ENCODE measurements at regions not wholly inside any gene's neighbourhood (a gene's known extent, or its start where the extent isn't known, plus 50 kb on each side); places are given as distances from the start of the nearest gene placed in this dataset.
"Not testable (repeated sequence)": the region's sequence is repeated elsewhere in the genome, so short reads cannot be mapped to it uniquely, and the experiment has no call there.

DNA sequence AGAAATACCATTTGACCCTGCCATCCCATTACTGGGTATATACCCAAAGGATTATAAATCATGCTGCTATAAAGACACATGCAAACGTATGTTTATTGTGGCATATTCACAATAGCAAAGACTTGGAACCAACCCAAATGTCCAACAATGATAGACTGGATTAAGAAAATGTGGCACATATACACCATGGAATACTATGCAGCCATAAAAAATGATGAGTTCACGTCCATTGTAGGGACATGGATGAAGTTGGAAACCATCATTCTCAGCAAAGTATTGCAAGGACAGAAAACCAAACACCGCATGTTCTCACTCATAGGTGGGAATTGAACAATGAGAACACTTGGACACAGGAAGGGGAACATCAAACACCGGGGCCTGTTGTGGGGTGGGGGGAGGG, 128.0 kb upstream of the LGR5 start:
- TF ChIP-seq, protein P1, sequence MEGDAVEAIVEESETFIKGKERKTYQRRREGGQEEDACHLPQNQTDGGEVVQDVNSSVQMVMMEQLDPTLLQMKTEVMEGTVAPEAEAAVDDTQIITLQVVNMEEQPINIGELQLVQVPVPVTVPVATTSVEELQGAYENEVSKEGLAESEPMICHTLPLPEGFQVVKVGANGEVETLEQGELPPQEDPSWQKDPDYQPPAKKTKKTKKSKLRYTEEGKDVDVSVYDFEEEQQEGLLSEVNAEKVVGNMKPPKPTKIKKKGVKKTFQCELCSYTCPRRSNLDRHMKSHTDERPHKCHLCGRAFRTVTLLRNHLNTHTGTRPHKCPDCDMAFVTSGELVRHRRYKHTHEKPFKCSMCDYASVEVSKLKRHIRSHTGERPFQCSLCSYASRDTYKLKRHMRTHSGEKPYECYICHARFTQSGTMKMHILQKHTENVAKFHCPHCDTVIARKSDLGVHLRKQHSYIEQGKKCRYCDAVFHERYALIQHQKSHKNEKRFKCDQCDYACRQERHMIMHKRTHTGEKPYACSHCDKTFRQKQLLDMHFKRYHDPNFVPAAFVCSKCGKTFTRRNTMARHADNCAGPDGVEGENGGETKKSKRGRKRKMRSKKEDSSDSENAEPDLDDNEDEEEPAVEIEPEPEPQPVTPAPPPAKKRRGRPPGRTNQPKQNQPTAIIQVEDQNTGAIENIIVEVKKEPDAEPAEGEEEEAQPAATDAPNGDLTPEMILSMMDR (IDR thresholded peaks at IDR 0.05; ENCODE audit: insufficient read depth, low read depth, low read length): not testable (repeated sequence)
- not testable (repeated sequence) for TF ChIP-seq EZH2 (IDR thresholded peaks at IDR 0.05; ENCODE audit: insufficient read depth, low read length)

Data from astrocyte (in vitro differentiated cells and primary cell).